Ascending aorta (tissue), 2 donors: ENCODE measurements at regions not wholly inside any gene's neighbourhood (a gene's known extent, or its start where the extent isn't known, plus 50 kb on each side); places are given as distances from the start of the nearest gene placed in this dataset.

Source experiments
- DNase-seq, 2 donors: peaks; one replicate each; pipeline ENCODE4 v3.0.0-alpha.2; 2019; ENCODE audit warnings: low spot score in 2 of 2
- H3K27ac ChIP-seq, 2 donors: fragments of 200-600 bp; sonication (generic); one replicate each; pipeline ENCODE4 v1.5.1; 2016 to 2017; ENCODE audit warnings: mild to moderate bottlenecking in 1 of 2
- H3K27me3 ChIP-seq: fragments of 200-600 bp; sonication (generic); one replicate; pipeline ENCODE4 v1.5.1; 2017
- H3K36me3 ChIP-seq, 2 donors: fragments of 200-600 bp; sonication (generic); one replicate each; pipeline ENCODE4 v1.5.1; 2016
- H3K4me1 ChIP-seq, 2 donors: fragments of 200-600 bp; sonication (generic); one replicate each; pipeline ENCODE4 v1.5.1; 2016 to 2017; ENCODE audit warnings: mild to moderate bottlenecking in 1 of 2
- H3K4me3 ChIP-seq, 2 donors: fragments of 200-600 bp; sonication (generic); one replicate each; pipeline ENCODE4 v1.5.1; 2016 to 2017; ENCODE audit warnings: mild to moderate bottlenecking in 1 of 2
- H3K9me3 ChIP-seq, 2 donors: fragments of 200-600 bp; sonication (generic); one replicate each; pipeline ENCODE4 v1.5.1; 2016
- intact Hi-C: fragments of 100-400 bp; cut with DNase I; formaldehyde crosslinking; loops from one replicate; pipeline ENCODE4 v1.15.1; 2023
- TF ChIP-seq, protein P1 (sequence below), 3 experiments: fragments of 200-600 bp in 2 of 3; fragments of 450-650 bp in 1 of 3; sonication (generic) in 2 of 3; IDR thresholded peaks; one replicate each; pipeline ENCODE4 v1.5.1; 2016 to 2019; ENCODE audit warnings: antibody characterized with exemption in 3 of 3, mild to moderate bottlenecking in 1 of 3, moderate library complexity in 1 of 3

DNA sequence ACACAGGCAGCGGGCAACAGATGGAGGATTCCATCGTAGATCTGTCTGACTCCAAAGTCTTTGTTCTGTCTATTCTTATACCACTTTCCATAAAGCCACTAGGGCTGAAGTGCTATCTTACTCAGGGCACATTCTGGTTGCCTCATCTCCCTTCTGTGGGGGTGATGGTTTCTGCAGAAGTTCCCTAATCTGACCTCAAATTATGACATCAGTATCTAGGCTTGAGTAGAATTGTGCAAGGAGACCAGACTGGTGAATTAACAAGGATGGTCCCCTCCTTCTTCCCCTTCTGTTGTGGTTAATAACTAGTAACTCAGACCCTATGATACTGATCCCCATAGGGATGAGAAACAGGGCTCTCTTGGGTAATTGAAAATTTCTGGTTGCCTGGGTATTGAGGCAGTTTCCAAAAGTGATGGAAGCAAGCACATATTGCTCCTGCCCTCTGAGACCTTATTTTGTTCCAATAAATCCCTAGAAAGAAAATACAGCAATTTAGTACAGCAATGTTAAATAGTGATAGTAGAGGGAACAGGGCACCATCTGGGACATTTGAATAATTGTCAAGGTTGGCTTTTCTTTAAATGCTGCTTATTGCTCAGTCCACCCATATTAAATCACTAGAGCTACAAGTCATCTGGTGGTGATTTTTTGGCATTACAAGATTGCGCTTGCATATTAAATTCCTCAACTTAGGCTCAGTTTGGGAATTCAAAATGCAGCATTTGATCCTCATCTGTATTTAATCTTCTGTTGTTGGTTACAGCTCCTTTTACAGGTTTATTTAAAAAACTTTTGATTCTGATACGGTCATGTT lies 57.3 kb upstream of the AP1S2 start:
- DNase-seq, result no peak
- H3K4me1 ChIP-seq, result no peaks in the 10 kb centered on the region

GRCh38 chrX:15909605-15910004 lies 55.0 kb upstream of the AP1S2 start:
- TF ChIP-seq, protein P1, sequence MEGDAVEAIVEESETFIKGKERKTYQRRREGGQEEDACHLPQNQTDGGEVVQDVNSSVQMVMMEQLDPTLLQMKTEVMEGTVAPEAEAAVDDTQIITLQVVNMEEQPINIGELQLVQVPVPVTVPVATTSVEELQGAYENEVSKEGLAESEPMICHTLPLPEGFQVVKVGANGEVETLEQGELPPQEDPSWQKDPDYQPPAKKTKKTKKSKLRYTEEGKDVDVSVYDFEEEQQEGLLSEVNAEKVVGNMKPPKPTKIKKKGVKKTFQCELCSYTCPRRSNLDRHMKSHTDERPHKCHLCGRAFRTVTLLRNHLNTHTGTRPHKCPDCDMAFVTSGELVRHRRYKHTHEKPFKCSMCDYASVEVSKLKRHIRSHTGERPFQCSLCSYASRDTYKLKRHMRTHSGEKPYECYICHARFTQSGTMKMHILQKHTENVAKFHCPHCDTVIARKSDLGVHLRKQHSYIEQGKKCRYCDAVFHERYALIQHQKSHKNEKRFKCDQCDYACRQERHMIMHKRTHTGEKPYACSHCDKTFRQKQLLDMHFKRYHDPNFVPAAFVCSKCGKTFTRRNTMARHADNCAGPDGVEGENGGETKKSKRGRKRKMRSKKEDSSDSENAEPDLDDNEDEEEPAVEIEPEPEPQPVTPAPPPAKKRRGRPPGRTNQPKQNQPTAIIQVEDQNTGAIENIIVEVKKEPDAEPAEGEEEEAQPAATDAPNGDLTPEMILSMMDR (IDR thresholded peaks at IDR 0.05), result no peak
- no peak for DNase-seq
- H3K27ac ChIP-seq, result no peak overlapping the region
- no peaks in the 10 kb centered on the region for H3K9me3 ChIP-seq
- intact Hi-C loops, result no loop called here
- no peaks in the 10 kb centered on the region for H3K27me3 ChIP-seq
- H3K4me3 ChIP-seq, result no peak overlapping the region
- no peaks in the 10 kb centered on the region for H3K4me1 ChIP-seq
- no peaks in the 10 kb centered on the region for H3K36me3 ChIP-seq

More for the DNA sequence above, 57.3 kb upstream of the AP1S2 start:
- Histone ChIP-seq H3K27ac (no peak overlapping the region), H3K9me3 (no peaks in the 10 kb centered on the region), H3K27me3 (no peaks in the 10 kb centered on the region), H3K4me3 (no peak overlapping the region), H3K36me3 (no peaks in the 10 kb centered on the region)
- TF ChIP-seq, protein P1 (IDR thresholded peaks at IDR 0.05), result no peak
- intact Hi-C loops, result no loop called here

DNA sequence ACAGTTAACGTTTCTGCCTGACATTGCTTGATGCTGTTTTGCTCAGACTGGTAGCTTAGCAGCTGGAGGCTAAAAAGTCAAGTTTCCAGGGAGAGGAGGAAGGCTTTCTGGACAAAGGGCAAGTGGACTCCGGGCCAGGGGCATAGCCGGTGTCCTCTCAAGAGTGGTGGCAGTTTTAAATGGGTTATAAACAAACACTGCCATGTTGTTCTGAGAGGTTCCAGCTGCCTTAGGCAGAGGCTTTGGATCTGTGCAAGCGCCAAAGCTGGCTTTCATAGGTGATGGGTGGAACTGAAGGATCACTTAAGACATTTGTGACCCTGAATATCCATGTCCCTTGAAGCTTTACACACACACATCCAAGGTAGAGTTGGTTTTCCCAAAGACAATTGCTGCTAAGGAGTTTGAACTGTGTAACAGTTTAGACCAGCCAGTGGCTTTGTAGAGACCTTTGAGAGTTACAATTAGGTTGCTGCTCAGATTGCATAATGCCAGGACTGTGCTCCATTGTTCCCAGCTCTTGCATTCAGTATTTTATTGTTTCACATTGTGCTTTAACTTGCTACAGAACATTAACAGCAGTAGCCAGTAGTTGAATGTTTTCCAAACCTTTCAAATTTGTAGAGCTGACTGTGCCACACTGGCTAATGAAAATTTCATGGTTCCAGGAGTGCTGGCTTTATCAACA lies 54.1 kb upstream of the AP1S2 start:
- TF ChIP-seq, protein P1 (IDR thresholded peaks at IDR 0.05), result no peak
- Histone ChIP-seq H3K36me3 (no peaks in the 10 kb centered on the region), H3K27ac (no peak overlapping the region), H3K9me3 (no peaks in the 10 kb centered on the region), H3K4me1 (no peaks in the 10 kb centered on the region), H3K4me3 (no peak overlapping the region), H3K27me3 (no peaks in the 10 kb centered on the region)
- no peak for DNase-seq
- intact Hi-C loops, result no loop called here

GRCh38 chrX:15906041-15906943 lies 51.7 kb upstream of the AP1S2 start:
- H3K27ac ChIP-seq, result no peak overlapping the region
- no peaks in the 10 kb centered on the region for H3K4me1 ChIP-seq
- peaks cover 0 to 1% of the 10 kb centered on the region in 2 donors for H3K9me3 ChIP-seq
- TF ChIP-seq, protein P1 (IDR thresholded peaks at IDR 0.05), result no peak
- no peaks in the 10 kb centered on the region for H3K36me3 ChIP-seq
- no peak for DNase-seq
- H3K4me3 ChIP-seq, result no peak overlapping the region
- intact Hi-C loops, result no loop called here
- H3K27me3 ChIP-seq, result no peaks in the 10 kb centered on the region
